Prostate gland (tissue), 2 donors: ENCODE measurements at regions not wholly inside any gene's neighbourhood (a gene's known extent, or its start where the extent isn't known, plus 50 kb on each side); places are given as distances from the start of the nearest gene placed in this dataset.

Experiments
- CTCF ChIP-seq, 4 experiments: fragments of 200-600 bp in 2 of 4; fragments of 450-650 bp in 2 of 4; sonication (generic) in 2 of 4; IDR thresholded peaks; 1 replicate in 3 of 4; 2 replicates in 1 of 4; pipeline ENCODE4 v1.5.1; 2016 to 2019; ENCODE audit warnings: antibody characterized with exemption in 4 of 4, mild to moderate bottlenecking in 2 of 4, moderate library complexity in 2 of 4
- POLR2A ChIP-seq: fragments of 450-650 bp; IDR thresholded peaks from one replicate; pipeline ENCODE4 v1.6.1; 2016; ENCODE audit warnings: antibody characterized with exemption, mild to moderate bottlenecking

DNA sequence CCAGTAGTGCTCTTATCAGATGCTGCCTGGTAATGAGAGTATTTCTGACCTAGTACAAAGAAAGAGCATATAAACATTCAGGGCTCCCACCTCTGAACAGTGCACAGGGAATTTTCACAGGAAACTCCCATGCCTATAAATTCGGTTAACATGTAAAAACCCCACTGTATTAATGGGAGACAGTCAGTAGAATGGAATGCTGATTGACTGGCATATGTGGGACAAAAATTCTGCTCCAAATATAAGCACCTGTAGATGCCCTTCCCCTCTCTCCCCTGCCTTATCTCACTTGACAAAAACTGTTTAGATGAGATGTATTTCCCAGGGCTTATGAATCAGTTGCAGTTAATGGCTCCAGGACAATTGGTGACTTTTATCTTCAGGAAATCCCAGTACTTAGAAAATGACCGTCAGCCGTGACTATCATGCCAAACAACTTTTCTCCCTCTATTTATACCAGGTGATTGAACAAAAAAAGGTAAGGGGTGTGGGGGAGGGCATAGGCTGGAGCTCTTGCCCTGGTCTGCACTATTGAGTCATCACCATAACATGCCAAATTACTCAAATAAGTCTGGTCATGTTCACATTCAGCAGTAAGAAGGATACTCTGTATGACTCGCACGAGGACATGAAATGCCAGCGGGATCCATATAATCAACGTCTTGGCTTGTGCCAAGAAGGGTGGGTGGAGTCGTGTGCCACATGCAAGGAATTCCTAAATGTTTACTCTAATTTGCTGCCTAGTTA, 176.4 kb upstream of the BMP2 start:
- no peak for TF ChIP-seq CTCF (IDR thresholded peaks at IDR 0.05)
- no peak for TF ChIP-seq POLR2A
